ENCODE measurements at regions not wholly inside any gene's neighbourhood (a gene's known extent, or its start where the extent isn't known, plus 50 kb on each side); places are given as distances from the start of the nearest gene placed in this dataset.

DNA sequence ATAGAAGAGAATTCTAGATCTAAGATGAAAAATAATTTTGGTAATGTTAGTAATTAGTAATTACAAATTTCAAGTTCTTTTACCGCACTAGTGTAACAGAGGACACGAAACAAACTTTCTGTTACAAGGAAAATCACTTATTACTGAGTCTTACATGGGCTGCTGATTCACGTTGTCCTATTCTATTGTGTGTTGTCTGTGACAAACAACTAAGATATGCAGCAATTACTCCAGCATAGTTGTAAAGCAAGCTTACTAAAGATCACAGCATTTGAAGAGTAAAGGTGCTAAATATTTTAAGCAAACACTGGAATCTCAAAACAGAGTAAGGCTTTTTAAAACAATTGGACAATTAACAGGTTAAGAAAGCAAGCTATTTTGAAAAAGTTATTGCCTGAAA lies 502.3 kb downstream of the KCNT2 start:
- TF ChIP-seq, protein P1, sequence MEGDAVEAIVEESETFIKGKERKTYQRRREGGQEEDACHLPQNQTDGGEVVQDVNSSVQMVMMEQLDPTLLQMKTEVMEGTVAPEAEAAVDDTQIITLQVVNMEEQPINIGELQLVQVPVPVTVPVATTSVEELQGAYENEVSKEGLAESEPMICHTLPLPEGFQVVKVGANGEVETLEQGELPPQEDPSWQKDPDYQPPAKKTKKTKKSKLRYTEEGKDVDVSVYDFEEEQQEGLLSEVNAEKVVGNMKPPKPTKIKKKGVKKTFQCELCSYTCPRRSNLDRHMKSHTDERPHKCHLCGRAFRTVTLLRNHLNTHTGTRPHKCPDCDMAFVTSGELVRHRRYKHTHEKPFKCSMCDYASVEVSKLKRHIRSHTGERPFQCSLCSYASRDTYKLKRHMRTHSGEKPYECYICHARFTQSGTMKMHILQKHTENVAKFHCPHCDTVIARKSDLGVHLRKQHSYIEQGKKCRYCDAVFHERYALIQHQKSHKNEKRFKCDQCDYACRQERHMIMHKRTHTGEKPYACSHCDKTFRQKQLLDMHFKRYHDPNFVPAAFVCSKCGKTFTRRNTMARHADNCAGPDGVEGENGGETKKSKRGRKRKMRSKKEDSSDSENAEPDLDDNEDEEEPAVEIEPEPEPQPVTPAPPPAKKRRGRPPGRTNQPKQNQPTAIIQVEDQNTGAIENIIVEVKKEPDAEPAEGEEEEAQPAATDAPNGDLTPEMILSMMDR (IDR thresholded peaks at IDR 0.05; ENCODE audit: insufficient read depth, low read length, severe bottlenecking) = no peak
- no peak for FAIRE-seq

DNA sequence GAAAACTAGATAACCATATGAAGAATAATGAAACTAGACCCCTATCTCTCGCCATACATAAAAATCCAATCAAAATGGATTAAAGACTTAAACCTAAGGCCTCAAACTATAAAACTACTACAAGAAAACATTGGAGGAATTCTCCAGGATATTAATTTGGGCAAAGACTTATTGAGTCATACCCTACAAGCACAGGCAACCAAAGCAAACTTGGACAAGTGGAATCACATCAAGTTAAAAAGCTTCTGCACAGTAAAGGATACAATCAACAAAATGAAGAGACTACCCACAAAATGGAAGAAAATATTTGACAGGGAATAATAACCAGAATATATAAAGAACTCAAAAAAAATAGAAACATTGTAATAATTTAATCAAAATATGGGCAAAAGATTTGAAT lies 505.4 kb downstream of the KCNT2 start:
- DNase-seq (ENCODE audit: low read depth) (peak; percentile 41), FAIRE-seq (no peak)
- no peak overlapping the region for H3K4me3 ChIP-seq (ENCODE audit: low read depth, low read length)
- TF ChIP-seq, protein P1 (IDR thresholded peaks at IDR 0.05; ENCODE audit: insufficient read depth, low read length, severe bottlenecking) = no peak
- no peaks in the 10 kb centered on the region for H3K36me3 ChIP-seq (ENCODE audit: control insufficient read depth, insufficient read depth, low read length)
- no peaks in the 10 kb centered on the region for H3K27me3 ChIP-seq (ENCODE audit: control insufficient read depth, insufficient read depth, low read length)

More for the DNA sequence above, 502.3 kb downstream of the KCNT2 start:
- DNase-seq (ENCODE audit: low read depth) = peak; percentile 63
- H3K4me3 ChIP-seq (ENCODE audit: low read depth, low read length) = no peak overlapping the region
- H3K36me3 ChIP-seq (ENCODE audit: control insufficient read depth, insufficient read depth, low read length) = no peaks in the 10 kb centered on the region
- H3K27me3 ChIP-seq (ENCODE audit: control insufficient read depth, insufficient read depth, low read length) = no peaks in the 10 kb centered on the region

DNA sequence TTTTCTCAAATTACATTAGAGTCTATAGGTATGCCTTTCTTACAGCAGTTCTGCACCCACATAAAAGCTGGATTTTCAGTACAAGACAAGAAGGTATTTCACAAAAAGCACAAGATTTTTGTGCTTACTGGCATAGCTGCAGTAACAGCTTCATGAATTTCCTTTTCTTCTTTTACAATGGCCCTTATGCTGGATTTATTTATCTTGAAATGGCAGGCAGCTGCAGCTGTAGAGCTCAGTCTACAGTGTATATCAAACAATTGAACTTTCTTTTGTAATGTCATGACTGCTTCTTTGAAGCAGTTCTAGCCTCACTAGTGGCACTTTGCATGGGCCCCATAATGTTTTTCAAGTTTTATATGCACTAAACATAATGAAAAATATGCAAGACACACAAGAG lies 510.2 kb downstream of the KCNT2 start:
- H3K27me3 ChIP-seq (ENCODE audit: control insufficient read depth, insufficient read depth, low read length) = no peaks in the 10 kb centered on the region
- no peak overlapping the region for H3K4me3 ChIP-seq (ENCODE audit: low read depth, low read length)
- TF ChIP-seq, protein P1 (IDR thresholded peaks at IDR 0.05; ENCODE audit: insufficient read depth, low read length, severe bottlenecking) = no peak
- H3K36me3 ChIP-seq (ENCODE audit: control insufficient read depth, insufficient read depth, low read length) = no peaks in the 10 kb centered on the region
- DNase-seq (ENCODE audit: low read depth) = no peak
- no peak for FAIRE-seq

GRCh38 chr1:196094821-196095220 lies 513.4 kb downstream of the KCNT2 start:
- no peak for DNase-seq (ENCODE audit: low read depth)
- TF ChIP-seq, protein P1 (IDR thresholded peaks at IDR 0.05; ENCODE audit: insufficient read depth, low read length, severe bottlenecking) = no peak
- no peak for FAIRE-seq
- H3K4me3 ChIP-seq (ENCODE audit: low read depth, low read length) = no peak overlapping the region
- H3K36me3 ChIP-seq (ENCODE audit: control insufficient read depth, insufficient read depth, low read length) = no peaks in the 10 kb centered on the region
- no peaks in the 10 kb centered on the region for H3K27me3 ChIP-seq (ENCODE audit: control insufficient read depth, insufficient read depth, low read length)

- TF ChIP-seq, protein P1 (IDR thresholded peaks at IDR 0.05; ENCODE audit: insufficient read depth, low read length, severe bottlenecking) = no peak
- DNase-seq (ENCODE audit: low read depth) (no peak), FAIRE-seq (no peak)
- H3K36me3 ChIP-seq (ENCODE audit: control insufficient read depth, insufficient read depth, low read length) = no peaks in the 10 kb centered on the region
- H3K27me3 ChIP-seq (ENCODE audit: control insufficient read depth, insufficient read depth, low read length) = no peaks in the 10 kb centered on the region
- no peak overlapping the region for H3K4me3 ChIP-seq (ENCODE audit: low read depth, low read length)
Measured at GRCh38 chr1:196091397-196092135, 516.7 kb downstream of the KCNT2 start.

- H3K4me3 ChIP-seq (ENCODE audit: low read depth, low read length) = no peak overlapping the region
- TF ChIP-seq, protein P1 (IDR thresholded peaks at IDR 0.05; ENCODE audit: insufficient read depth, low read length, severe bottlenecking) = no peak
- DNase-seq (ENCODE audit: low read depth) (no peak), FAIRE-seq (no peak)
- no peaks in the 10 kb centered on the region for H3K27me3 ChIP-seq (ENCODE audit: control insufficient read depth, insufficient read depth, low read length)
- no peaks in the 10 kb centered on the region for H3K36me3 ChIP-seq (ENCODE audit: control insufficient read depth, insufficient read depth, low read length)
Measured at GRCh38 chr1:196090226-196090625, 518.0 kb downstream of the KCNT2 start.

All from bronchial epithelial cell (primary cell).